Testis (tissue), 2 donors: ENCODE measurements at regions not wholly inside any gene's neighbourhood (a gene's known extent, or its start where the extent isn't known, plus 50 kb on each side); places are given as distances from the start of the nearest gene placed in this dataset.

ENCODE experiments used
- POLR2A ChIP-seq: fragments of 450-650 bp; IDR thresholded peaks from one replicate; pipeline ENCODE4 v1.6.1; 2017; ENCODE audit warnings: antibody characterized with exemption, mild to moderate bottlenecking, moderate library complexity
- TF ChIP-seq, protein P1 (sequence below), 3 experiments: fragments of 450-650 bp in 2 of 3; fragments of 200-600 bp in 1 of 3; sonication (generic) in 1 of 3; IDR thresholded peaks; one replicate each; pipeline ENCODE4 v1.5.1; 2016 to 2019; ENCODE audit warnings: antibody characterized with exemption in 3 of 3, mild to moderate bottlenecking in 2 of 3, moderate library complexity in 1 of 3

DNA sequence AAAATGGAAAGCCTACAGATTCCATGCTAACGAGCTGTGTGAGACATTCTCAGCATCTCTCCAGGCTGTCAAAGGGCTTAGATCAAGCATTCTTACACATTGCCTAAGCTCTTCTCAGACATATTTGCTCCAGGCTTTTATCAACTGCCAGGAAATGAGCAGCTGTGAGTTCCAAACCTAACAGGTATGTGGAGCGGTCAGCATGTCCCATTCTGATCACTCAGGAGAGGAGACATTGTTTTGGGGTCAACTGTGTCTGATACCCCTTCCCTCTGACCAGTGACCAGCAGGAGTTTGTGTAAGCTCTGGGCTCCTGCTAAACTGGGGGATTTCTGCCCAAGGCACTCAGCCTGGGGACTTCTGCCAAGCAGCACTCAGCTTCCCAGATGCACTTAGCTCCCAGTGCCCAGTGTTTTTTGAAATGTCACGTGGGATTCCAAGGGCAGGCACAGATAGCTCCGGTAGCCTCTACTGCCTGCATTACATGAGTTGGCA, 229.1 kb downstream of the SEC61B start:
- TF ChIP-seq, protein P1, sequence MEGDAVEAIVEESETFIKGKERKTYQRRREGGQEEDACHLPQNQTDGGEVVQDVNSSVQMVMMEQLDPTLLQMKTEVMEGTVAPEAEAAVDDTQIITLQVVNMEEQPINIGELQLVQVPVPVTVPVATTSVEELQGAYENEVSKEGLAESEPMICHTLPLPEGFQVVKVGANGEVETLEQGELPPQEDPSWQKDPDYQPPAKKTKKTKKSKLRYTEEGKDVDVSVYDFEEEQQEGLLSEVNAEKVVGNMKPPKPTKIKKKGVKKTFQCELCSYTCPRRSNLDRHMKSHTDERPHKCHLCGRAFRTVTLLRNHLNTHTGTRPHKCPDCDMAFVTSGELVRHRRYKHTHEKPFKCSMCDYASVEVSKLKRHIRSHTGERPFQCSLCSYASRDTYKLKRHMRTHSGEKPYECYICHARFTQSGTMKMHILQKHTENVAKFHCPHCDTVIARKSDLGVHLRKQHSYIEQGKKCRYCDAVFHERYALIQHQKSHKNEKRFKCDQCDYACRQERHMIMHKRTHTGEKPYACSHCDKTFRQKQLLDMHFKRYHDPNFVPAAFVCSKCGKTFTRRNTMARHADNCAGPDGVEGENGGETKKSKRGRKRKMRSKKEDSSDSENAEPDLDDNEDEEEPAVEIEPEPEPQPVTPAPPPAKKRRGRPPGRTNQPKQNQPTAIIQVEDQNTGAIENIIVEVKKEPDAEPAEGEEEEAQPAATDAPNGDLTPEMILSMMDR (IDR thresholded peaks at IDR 0.05), result no peak
- no peak for TF ChIP-seq POLR2A
